ENCODE measurements at regions not wholly inside any gene's neighbourhood (a gene's known extent, or its start where the extent isn't known, plus 50 kb on each side); places are given as distances from the start of the nearest gene placed in this dataset.
"Not testable (repeated sequence)": the region's sequence is repeated elsewhere in the genome, so short reads cannot be mapped to it uniquely, and the experiment has no call there.

DNA sequence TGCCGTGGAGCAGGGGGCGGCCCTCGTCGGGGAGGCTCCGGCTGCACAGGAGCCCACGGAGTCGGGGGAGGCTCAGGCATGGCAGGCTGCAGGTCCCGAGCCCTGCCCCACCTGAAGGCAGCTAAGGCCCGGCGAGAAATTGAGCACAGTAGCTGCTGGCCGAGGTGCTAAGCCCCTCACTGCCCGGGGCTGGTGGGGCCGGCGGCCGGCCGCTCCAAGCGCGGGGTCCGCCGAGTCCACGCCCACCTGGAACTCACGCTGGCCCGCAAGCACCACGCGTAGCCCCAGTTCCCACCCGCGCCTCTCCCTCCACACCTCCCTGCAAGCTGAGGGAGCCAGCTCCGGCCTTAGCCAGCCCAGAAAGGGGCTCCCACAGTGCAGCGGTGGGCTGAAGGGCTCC lies 589.4 kb downstream of the PPP4R3C start:
- DNase-seq (ENCODE audit: low read depth in 3 of 3) = no peak

DNA sequence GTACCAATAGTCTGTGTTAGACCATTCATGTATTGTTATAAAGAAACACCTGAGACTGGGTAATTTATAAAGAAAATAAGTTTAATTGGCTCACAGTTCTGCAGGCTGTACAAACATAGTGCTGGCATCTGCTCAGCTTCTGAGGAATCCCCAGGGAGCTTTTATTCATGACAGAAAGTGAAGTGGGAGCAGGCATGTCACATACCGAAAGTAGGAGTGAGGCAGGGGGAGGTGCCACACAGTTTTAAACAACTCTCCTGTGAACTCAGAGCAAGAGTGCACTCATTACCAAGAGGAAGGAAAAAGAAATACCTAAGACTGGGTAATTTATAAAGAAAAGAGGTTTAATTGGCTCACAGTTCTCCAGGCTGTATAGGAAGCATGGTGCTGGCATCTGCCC lies 591.2 kb downstream of the PPP4R3C start:
- DNase-seq (ENCODE audit: low read depth in 3 of 3) = no peak

GRCh38 chrX:26851981-26852380 lies 611.2 kb downstream of the PPP4R3C start:
- DNase-seq (ENCODE audit: low read depth in 3 of 3) = no peak

DNA sequence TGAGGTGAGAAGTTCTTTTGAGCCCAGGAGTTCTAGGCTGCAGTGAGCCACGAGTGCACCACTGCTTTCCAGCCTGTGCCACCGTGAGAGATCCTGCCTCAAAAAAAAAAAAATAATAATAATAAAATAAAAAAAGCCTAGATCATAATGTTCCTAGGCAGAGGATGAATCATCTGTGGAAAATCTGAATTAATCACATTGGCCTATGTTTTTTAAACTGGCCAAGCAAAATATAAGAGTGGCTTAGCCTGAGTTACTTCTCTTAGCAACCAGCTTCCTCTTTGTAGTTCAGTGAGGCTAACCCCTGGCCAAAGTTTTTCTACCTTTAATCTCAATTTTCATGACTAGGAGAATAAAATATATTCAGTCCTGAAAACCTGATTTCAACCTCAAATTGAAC lies 614.6 kb downstream of the PPP4R3C start:
- no peak for DNase-seq (ENCODE audit: low read depth in 3 of 3)

DNA sequence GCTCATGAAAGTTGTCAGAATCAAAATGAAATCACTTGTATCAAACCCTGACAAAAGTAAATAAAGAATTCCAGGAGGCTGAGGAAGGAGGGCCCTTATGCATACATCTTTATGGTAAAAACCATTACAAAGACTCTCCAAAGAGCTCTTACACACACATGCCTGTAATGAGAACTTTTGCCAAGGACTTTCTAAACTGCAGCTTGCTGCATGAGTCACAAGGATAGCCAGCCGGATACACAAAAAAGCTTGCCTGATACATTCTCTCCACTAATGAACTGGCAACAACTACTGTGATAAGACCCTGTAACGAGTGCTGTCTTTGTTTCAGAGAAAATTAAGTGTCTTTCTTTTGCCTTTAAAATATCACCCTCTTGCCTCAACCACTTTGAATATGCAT lies 618.1 kb downstream of the PPP4R3C start:
- no peak for DNase-seq (ENCODE audit: low read depth in 3 of 3)

DNA sequence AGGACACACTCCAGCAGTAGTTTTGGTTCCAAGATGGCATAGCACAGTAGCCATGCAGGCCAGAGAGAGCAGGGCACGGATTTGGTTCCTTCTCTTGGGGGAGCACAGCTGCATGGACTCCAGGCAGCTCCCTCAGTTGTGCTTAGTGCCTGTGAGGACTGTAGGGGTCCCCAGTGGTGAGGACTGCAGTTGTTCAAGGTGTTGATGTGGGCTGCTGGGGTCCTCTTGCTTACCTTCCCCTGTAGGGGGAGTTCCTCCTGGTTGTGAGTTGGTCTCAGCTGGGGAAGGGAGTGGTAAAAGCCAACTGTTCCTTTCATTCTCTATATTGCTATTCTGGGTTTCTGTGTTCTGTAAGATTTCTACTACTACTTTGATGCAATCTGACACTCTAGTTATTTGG lies 606.5 kb downstream of the MAGEB5 start:
- DNase-seq (ENCODE audit: low read depth in 3 of 3) = no peak

DNA sequence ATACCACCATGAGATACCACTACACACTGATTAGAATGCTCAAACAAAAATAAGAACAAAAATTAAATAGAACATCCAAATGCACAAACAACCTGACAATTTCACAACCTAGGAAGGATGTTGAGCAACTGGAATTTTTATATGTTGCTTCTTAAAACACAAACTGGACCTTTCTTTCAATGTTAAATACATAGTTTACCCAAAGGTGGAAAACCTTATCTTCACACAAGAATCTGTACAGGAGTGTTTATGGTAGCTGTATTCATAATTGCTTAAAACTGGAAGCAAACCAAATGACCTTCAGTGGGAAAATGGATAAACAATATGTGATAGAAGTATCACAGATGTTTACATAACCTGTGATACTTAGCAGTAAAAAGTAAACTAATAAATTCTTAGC lies 573.8 kb downstream of the MAGEB5 start:
- no peak for DNase-seq (ENCODE audit: low read depth in 3 of 3)

DNA sequence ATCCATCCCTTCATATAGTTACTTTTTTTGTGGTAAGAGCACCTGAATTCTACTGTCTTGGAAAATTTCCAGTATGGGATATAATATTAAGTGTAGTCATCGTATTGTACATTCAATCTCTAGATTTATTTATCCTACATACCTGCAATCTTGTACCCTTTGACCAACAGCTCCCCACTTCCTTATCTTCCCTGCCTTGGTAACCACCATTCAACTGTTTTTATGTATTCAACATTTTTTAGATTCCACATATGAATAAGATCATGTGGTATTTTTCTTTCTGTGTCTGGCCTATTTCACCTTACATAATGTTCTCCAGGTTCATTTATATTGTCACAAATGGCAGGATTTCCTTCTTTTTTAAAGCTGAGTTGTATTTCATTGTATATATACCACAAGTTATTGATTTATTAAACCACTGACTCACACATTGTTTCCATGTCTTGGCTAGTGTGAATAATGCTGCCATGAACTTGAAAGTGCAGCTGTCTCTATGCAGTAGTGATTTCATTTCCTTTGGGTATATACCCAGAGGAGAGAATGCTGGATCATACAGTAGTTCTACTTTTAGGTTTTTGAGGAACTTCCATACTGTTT lies 572.5 kb downstream of the MAGEB5 start:
- DNase-seq (ENCODE audit: low read depth in 3 of 3) = no peak

DNA sequence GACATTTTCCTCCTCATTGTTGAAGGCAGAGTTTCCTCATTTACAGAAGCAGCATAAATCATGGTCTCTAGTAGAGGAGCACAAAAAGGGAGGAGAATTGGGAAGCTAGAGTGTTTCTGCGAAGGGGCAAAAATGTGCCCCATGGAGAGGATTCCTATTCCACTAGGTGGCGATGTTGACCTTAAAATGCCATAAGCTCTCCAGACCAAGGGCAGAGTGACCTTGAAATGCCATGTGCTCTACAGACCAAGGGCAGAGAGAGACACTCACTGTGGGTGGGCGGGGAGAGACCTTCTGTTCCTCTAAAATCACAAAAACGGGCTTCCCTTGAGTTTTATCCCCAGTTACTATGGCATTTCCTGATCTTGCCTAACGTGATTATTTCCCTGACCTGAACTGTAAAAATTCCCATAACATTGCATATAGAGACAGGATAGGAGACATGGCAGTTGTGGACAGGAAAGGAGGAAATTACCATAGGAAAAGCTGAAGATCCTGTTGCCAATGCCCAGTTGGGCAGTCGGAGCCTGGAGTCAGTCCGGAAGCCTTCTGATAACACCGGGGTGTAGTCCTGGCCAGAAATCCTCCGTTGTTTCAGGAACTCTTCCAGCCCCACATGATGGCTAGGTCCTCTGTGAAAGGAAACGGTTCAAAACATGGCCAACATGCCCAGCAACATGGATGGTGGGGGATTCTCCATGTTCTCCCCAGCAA lies 567.7 kb downstream of the MAGEB5 start:
- peak in 1 of 3 donors; percentile 15 for DNase-seq (ENCODE audit: low read depth in 3 of 3)

DNA sequence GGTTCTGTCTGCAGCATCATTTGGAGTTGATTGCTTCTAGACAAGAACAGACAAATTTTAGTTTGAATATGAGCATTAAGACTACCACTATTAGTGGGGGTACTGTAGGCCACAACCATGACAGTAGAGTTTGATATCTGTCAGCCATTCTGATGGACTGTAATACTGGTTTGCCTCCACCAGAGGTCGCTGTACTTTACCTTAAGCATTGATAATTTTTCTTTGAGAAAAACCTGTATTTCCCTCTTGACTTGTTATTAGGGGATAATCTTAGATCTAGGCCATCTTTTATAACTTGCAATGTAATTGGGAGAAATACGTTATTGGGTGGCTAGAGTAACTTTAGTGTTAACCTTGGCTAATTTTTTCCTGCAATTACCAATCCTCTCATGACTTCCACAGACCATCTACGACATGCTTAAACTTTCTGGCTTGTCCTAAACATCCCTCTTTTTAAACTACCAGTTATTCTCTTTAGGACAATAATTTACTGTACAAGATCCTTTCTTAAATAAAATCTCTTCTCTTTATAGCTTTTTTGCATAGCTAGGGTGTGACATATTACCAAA lies 562.4 kb downstream of the MAGEB5 start:
- DNase-seq (ENCODE audit: low read depth in 3 of 3) = no peak

DNA sequence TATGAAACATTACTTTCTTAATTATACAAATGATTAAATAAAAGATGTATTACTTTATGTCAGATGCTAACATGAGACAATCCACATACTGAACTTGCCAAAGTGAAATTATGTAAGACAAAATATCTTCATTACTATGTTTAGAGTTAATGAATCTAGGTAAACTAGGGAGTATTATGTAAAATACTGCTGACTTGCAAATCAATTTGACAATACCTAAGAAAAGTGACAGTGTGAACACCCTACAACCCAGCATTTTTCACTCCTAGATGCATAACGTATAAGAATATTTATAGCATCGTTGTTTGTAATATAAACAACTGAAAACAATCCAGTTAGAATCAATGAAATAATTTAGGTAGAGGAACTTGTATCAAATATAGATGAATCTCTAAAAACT lies 546.3 kb downstream of the MAGEB5 start:
- DNase-seq (ENCODE audit: low read depth in 3 of 3) = no peak

DNA sequence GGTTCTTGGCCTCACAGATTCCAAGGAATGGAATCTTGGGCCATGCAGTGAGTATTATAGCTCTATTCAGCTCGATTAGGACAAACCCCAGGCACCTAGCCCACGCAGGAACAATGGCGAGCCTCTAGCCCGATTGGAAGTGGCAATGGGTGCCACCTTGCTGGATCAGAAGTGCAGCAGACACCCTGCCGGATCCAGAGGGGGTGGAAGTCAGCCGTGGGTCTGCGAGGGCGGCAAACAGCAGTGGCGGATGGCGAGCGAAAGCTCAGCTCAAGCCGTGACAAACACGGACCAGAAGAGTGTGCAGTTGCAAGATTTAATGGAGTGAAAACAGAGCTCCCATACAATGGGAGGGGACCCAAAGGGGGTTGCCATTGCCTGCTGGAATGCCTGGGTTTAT lies 539.8 kb downstream of the MAGEB5 start:
- not testable (repeated sequence) for DNase-seq (ENCODE audit: low read depth in 3 of 3)

DNA sequence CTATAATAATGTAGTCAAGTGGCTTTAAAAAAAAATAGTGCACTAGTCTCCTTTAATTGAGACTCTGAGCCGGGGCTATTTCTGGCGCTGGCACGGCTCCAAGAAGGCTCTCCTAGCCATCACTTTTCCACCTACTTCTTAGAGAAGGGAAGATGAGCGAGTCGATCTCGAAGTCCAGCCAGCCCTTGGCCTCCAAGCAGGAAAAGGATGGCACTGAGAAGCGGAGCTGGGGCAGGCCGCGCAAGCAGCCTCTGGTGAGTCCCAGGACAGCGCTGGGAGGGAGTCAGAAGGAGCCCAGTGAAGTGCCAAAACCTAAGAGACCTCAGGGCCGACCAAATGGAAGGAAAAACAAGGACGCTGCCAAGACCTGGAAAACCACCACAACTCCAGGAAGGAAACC lies 531.9 kb downstream of the MAGEB5 start:
- DNase-seq (ENCODE audit: low read depth in 3 of 3) = no peak

DNA sequence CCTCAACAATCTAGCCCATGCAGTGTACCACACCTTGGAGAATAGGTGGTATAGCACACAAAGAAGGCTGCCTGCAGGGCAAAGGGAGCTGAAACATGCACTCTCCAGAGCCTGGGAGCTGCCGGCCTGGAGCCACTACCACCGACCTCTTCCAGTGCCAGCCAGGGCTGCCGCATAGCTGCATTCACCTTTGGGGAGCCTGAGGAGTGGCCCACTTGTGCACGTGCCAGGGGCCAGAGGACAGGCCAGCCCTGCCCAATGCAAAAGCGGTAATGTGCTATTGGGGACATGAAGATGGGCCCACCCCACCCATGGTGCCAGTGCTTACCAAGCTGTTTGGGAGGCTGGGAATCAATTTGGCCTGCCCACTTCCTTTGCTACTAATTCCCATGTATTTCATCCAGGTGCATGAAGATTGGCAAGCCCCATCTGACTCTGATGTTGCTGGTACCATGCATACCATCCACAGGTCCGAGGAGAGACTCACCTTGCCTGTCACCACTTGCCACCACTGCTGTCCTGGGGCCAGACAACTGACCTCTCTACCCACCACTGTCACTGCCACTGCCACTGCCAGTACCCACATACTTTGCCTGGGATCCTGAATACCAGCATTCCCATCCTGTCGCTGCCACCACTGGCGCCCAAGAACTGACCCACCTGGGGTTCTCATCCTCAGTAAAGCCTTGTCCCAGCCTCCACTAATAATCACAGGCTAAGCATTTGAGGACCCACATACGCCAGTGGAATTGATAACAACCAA lies 506.9 kb downstream of the MAGEB5 start:
- no peak for DNase-seq (ENCODE audit: low read depth in 3 of 3)

- no peak for DNase-seq (ENCODE audit: low read depth in 3 of 3)
These were observed 456.6 kb downstream of the MAGEB5 start for GRCh38 chrX:26672571-26672970.

- DNase-seq (ENCODE audit: low read depth in 3 of 3) = no peak
These were observed 454.6 kb downstream of the MAGEB5 start for GRCh38 chrX:26670521-26670920.

DNA sequence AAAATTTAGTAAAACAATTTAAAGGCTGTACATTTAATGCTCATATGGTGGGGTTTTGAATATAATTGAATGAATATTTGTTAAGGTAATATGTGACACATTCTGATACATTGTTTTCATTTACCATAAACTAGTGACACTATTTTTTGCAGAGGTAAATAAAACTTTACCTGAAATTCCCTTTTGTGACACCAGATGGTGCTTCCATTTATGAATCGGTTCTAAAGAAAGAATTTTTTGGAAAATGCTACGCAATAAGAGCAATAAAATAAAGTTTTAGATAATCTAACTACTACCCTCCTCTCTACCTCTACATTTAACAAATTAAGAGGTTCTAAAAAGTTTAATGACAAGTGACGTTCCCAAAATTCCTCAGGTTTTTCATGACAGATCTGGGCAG lies 448.9 kb downstream of the MAGEB5 start:
- no peak for DNase-seq (ENCODE audit: low read depth in 3 of 3)

- DNase-seq (ENCODE audit: low read depth in 3 of 3) = no peak
These were observed 437.1 kb downstream of the MAGEB5 start for GRCh38 chrX:26653050-26653449.

- no peak for DNase-seq (ENCODE audit: low read depth in 3 of 3)
These were observed 435.8 kb downstream of the MAGEB5 start for GRCh38 chrX:26651755-26652154.

DNA sequence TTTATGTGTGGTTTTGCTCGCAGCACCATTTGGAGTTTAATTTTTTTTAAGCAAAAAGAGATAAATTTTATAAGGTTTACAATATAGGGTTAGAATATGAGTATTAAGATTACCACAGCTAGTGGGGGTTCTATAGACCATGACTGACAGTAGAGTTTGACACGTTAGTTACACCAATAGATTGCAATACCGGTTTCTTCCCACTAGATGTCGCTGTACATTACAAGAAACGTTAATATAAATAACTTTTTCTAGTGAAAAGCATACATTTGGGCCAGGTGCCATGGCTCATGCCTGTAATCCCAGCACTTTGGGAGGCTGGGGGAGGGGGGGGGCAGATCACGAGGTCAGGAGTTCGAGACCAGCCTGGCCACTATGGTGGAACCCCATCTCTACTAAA lies 433.6 kb downstream of the MAGEB5 start:
- peak in 1 of 3 donors; percentile 4 for DNase-seq (ENCODE audit: low read depth in 3 of 3)

GRCh38 chrX:26631385-26631784 lies 415.4 kb downstream of the MAGEB5 start:
- no peak for DNase-seq (ENCODE audit: low read depth in 3 of 3)

GRCh38 chrX:26613956-26614355 lies 398.0 kb downstream of the MAGEB5 start:
- no peak for DNase-seq (ENCODE audit: low read depth in 3 of 3)

GRCh38 chrX:26606971-26607370 lies 391.0 kb downstream of the MAGEB5 start:
- DNase-seq (ENCODE audit: low read depth in 3 of 3) = no peak
